ENCODE measurements at regions not wholly inside any gene's neighbourhood (a gene's known extent, or its start where the extent isn't known, plus 50 kb on each side); places are given as distances from the start of the nearest gene placed in this dataset.

DNA sequence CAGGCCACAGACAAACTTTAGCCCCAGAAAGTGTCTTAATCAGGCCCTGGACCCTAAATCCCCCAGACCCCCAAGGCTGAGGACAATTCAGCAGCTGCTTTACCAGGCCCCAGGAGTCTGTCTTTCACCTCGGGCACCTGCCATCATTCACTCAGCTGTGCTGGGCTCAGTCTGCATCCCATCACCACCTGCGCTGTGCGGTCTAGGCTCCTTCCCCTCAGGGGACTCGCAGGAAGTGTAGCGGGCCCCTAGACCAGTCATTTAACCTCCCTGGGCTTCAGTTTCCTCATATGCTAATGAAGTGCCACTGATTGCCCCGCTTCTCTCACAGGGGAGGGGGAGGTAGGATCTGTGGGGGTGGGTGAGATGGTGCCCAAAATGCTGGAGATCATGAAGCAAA lies 76.4 kb upstream of the ZMIZ1 start:
- TF ChIP-seq, protein P1, sequence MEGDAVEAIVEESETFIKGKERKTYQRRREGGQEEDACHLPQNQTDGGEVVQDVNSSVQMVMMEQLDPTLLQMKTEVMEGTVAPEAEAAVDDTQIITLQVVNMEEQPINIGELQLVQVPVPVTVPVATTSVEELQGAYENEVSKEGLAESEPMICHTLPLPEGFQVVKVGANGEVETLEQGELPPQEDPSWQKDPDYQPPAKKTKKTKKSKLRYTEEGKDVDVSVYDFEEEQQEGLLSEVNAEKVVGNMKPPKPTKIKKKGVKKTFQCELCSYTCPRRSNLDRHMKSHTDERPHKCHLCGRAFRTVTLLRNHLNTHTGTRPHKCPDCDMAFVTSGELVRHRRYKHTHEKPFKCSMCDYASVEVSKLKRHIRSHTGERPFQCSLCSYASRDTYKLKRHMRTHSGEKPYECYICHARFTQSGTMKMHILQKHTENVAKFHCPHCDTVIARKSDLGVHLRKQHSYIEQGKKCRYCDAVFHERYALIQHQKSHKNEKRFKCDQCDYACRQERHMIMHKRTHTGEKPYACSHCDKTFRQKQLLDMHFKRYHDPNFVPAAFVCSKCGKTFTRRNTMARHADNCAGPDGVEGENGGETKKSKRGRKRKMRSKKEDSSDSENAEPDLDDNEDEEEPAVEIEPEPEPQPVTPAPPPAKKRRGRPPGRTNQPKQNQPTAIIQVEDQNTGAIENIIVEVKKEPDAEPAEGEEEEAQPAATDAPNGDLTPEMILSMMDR (conservative IDR thresholded peaks at IDR 0.05 in 1 of 2, IDR thresholded peaks at IDR 0.05 in 1 of 2; ENCODE audit: extremely low read depth in 1 of 2, insufficient read depth in 1 of 2, low read depth in 1 of 2, low read length in 2 of 2), result no peak
- TF ChIP-seq EZH2 (IDR thresholded peaks at IDR 0.05; ENCODE audit: borderline replicate concordance, low read length), result no peak

Measured in mammary epithelial cell (primary cell).